Adrenal gland (tissue), 5 donors: ENCODE measurements at regions not wholly inside any gene's neighbourhood (a gene's known extent, or its start where the extent isn't known, plus 50 kb on each side); places are given as distances from the start of the nearest gene placed in this dataset.

ENCODE experiments used
- CTCF ChIP-seq, 6 experiments: fragments of 450-650 bp in 4 of 6; fragments of 200-600 bp in 2 of 6; sonication (generic) in 1 of 6; IDR thresholded peaks; 1 replicate in 5 of 6; 2 replicates in 1 of 6; pipeline versions ENCODE4 v1.5.1 to v1.8.0; 2016 to 2021; ENCODE audit warnings: antibody characterized with exemption in 6 of 6, mild to moderate bottlenecking in 2 of 6, moderate library complexity in 1 of 6
- POLR2A ChIP-seq, 2 donors: fragments of 450-650 bp; IDR thresholded peaks; one replicate each; pipeline ENCODE4 v1.6.1; 2017; ENCODE audit warnings: antibody characterized with exemption in 2 of 2, mild to moderate bottlenecking in 2 of 2, moderate library complexity in 1 of 2
- donor health status: DM: no; HTN: no; CAD: no.

GRCh38 chr21:27526451-27526850, 559.6 kb upstream of the ADAMTS5 start:
- no peak for TF ChIP-seq CTCF (IDR thresholded peaks at IDR 0.05)
- no peak for TF ChIP-seq POLR2A (IDR thresholded peaks at IDR 0.05)
